ENCODE measurements at regions not wholly inside any gene's neighbourhood (a gene's known extent, or its start where the extent isn't known, plus 50 kb on each side); places are given as distances from the start of the nearest gene placed in this dataset.
"Not testable (repeated sequence)": the region's sequence is repeated elsewhere in the genome, so short reads cannot be mapped to it uniquely, and the experiment has no call there.

DNA sequence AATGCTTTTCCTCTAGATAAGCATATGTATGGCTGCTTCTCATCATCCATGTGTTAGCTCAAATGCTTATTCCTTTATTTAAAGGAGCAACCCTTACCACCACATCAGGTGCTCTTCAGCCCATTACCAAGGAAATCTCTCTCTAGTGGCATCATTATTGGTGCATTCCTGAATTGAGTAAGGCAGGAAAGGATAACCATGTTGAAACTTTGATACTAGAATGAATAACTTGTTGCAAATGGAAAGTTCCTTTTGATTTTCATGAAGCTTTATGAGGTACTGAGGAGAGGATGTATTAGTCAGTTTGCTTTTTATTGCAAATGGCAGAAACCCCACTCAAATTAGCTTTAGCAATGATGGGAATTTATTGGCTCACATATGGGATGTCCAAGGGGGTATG lies 212.3 kb upstream of the FGF13 start:
- H3K27ac ChIP-seq (ENCODE audit: low read length) = no peak overlapping the region
- no peaks in the 10 kb centered on the region for H3K4me1 ChIP-seq (ENCODE audit: control insufficient read depth, low read depth, low read length)
- H3K36me3 ChIP-seq (ENCODE audit: control insufficient read depth, low read depth, low read length) = no peaks in the 10 kb centered on the region
- H3K9ac ChIP-seq (ENCODE audit: low read length) = no peak overlapping the region
- H3K4me3 ChIP-seq (ENCODE audit: low read length) = no peak overlapping the region
- peaks cover 6% of the 10 kb centered on the region for H3K9me3 ChIP-seq (ENCODE audit: control insufficient read depth, low read depth, low read length)
- no peaks in the 10 kb centered on the region for H3K27me3 ChIP-seq (ENCODE audit: control insufficient read depth, insufficient read depth, low read length)

DNA sequence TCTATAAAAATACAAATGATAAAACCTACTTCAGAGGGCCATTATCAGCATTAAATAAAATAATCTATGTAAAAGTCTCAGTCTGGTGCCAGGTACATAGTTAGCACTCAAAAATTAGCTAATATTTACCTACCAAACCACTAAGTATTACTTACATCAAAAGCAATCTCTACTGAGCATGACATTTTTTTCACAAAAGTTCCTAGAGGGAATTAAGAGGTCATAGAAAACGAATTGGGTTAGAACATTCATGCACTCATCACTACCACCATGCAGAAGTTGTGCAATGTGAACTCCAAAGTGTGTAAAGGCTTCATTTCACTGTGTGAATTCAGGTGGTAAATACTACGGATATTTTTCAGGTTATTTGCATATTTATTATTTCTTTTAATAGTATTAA lies 209.5 kb upstream of the FGF13 start:
- Histone ChIP-seq H3K36me3 (ENCODE audit: control insufficient read depth, low read depth, low read length) (no peaks in the 10 kb centered on the region), H3K27ac (ENCODE audit: low read length) (no peak overlapping the region), H3K4me3 (ENCODE audit: low read length) (no peak overlapping the region), H3K4me1 (ENCODE audit: control insufficient read depth, low read depth, low read length) (no peaks in the 10 kb centered on the region), H3K9ac (ENCODE audit: low read length) (no peak overlapping the region), H3K27me3 (ENCODE audit: control insufficient read depth, insufficient read depth, low read length) (no peaks in the 10 kb centered on the region), H3K9me3 (ENCODE audit: control insufficient read depth, low read depth, low read length) (peaks cover 12% of the 10 kb centered on the region)

DNA sequence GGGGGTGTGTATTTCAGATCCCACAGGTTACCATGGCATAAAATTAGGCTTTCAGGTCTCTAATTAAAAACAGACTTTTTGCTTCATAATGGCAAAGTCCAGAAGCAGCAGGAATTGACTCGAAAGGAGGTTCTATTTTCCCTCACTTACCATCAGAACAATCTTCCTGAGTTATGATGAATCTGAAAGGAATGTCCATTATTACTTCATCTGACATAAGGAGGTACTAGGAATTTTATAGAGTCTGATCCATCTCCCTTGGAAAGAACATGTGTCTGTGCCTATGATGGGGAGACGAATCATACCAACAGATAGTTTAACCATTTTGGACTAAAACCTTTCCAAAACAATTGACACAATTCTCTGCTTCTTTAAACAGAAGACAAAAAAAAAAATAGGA lies 206.3 kb upstream of the FGF13 start:
- no peak overlapping the region for H3K27ac ChIP-seq (ENCODE audit: low read length)
- no peaks in the 10 kb centered on the region for H3K27me3 ChIP-seq (ENCODE audit: control insufficient read depth, insufficient read depth, low read length)

DNA sequence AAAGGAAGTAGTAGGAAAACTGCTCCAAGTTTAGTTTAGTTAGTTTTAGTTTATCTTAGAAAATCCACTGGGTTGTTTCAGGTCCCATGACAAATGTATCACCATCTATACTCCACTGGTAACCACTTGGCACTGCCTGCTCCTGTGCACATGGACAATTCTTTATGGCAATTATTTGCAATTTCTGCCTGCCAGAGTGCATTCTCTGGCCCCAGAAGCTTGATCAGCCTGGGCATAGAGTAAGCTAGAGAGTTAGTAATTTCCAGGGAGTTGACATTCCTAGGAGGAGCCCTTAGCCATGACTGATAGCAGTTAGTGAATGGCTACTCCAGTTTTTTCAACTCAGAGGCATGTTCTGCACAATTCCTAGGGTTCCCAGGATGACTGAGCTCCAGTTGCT lies 203.2 kb upstream of the FGF13 start:
- H3K9ac ChIP-seq (ENCODE audit: low read length) = no peak overlapping the region
- no peaks in the 10 kb centered on the region for H3K27me3 ChIP-seq (ENCODE audit: control insufficient read depth, insufficient read depth, low read length)
- no peak overlapping the region for H3K27ac ChIP-seq (ENCODE audit: low read length)
- peaks cover 18% of the 10 kb centered on the region for H3K9me3 ChIP-seq (ENCODE audit: control insufficient read depth, low read depth, low read length)
- H3K36me3 ChIP-seq (ENCODE audit: control insufficient read depth, low read depth, low read length) = no peaks in the 10 kb centered on the region
- H3K4me3 ChIP-seq (ENCODE audit: low read length) = no peak overlapping the region
- H3K4me1 ChIP-seq (ENCODE audit: control insufficient read depth, low read depth, low read length) = no peaks in the 10 kb centered on the region

More for the DNA sequence above, 206.3 kb upstream of the FGF13 start:
- H3K4me3 ChIP-seq (ENCODE audit: low read length) = no peak overlapping the region
- H3K36me3 ChIP-seq (ENCODE audit: control insufficient read depth, low read depth, low read length) = no peaks in the 10 kb centered on the region
- no peak overlapping the region for H3K9ac ChIP-seq (ENCODE audit: low read length)
- H3K4me1 ChIP-seq (ENCODE audit: control insufficient read depth, low read depth, low read length) = no peaks in the 10 kb centered on the region
- peaks cover 17% of the 10 kb centered on the region for H3K9me3 ChIP-seq (ENCODE audit: control insufficient read depth, low read depth, low read length)

DNA sequence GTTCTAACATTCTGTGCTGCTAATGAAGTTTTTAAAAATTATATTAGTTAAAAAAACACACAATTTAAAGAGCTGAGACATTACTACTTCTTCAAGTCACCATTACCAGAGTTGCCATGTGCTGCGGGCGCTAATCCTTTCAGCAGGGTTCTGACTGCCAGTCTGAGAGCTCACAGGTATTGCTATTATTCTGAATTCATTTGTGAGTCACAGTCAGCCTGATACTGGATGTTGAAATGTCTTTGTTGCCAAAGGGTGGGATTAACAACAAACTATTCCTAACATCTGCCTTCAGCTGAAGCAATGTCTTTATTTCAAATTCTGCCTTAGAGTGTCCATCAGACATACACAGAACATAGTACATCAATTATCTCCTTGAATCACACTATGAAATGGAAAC lies 197.1 kb upstream of the FGF13 start:
- H3K9me3 ChIP-seq (ENCODE audit: control insufficient read depth, low read depth, low read length) = peaks cover 5% of the 10 kb centered on the region
- no peak overlapping the region for H3K4me3 ChIP-seq (ENCODE audit: low read length)
- H3K27me3 ChIP-seq (ENCODE audit: control insufficient read depth, insufficient read depth, low read length) = no peaks in the 10 kb centered on the region
- no peaks in the 10 kb centered on the region for H3K36me3 ChIP-seq (ENCODE audit: control insufficient read depth, low read depth, low read length)
- H3K9ac ChIP-seq (ENCODE audit: low read length) = no peak overlapping the region
- H3K4me1 ChIP-seq (ENCODE audit: control insufficient read depth, low read depth, low read length) = no peaks in the 10 kb centered on the region
- H3K27ac ChIP-seq (ENCODE audit: low read length) = no peak overlapping the region

DNA sequence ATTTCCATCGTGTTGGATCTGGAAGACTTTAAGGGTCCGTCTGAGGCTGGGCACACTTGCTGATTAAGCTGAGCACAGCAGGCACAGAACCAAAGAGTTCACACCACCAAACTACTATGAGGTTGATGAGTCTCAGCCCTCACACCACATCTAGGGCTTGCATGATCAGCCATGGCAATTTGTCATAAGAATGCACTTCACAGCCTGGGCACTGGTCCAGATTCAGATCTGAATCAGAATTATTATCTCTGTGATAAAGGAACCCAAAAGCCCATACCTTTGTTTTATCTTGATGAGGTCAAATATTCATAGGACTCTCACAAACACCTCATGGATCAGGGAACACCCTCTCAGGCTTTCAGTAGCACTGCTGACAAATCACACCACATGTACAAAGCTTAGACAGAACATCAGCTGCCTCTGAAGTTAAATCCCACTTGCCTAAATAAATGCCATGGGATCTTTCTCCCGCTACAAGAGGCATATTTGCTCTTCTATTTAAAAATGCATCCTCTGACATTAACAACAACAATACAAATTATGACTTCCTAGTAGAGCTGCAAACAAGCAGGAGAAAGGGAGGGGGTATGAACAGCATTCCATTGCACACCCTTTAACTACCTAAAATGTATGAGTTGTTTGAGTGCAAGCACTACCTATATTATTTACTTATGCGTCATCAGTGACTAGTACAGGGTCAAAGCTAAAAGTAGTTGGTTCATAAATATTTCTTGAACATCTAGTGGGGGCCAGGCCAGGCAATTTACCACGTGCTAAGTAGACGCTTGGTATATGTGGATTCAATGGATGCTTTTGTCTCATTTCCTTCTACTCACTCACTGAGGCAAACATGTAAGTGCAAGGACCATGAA lies 186.3 kb upstream of the FGF13 start:
- Histone ChIP-seq H3K4me3 (ENCODE audit: low read length) (no peak overlapping the region), H3K27me3 (ENCODE audit: control insufficient read depth, insufficient read depth, low read length) (no peaks in the 10 kb centered on the region), H3K27ac (ENCODE audit: low read length) (no peak overlapping the region)

DNA sequence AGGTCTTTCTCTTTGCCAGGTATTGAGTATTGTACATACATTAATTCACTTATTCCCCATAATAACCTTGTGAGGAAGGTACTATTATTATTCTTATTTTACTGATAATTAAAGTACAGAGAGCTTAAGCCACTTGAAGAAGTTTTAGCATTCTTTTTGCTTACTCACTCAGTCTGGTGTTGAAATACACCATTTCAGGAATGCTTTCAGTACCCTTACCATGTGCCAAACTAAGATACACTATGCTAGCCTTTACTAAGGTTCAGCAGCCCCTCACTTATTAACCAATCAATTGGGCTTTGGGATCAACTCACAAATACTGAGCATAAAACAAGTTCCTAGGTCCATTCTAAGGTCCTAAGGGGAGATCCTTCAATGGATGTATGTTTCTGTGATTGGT lies 179.0 kb upstream of the FGF13 start:
- H3K9me3 ChIP-seq (ENCODE audit: control insufficient read depth, low read depth, low read length) = peaks cover 22% of the 10 kb centered on the region
- no peaks in the 10 kb centered on the region for H3K36me3 ChIP-seq (ENCODE audit: control insufficient read depth, low read depth, low read length)
- no peaks in the 10 kb centered on the region for H3K4me1 ChIP-seq (ENCODE audit: control insufficient read depth, low read depth, low read length)
- no peak overlapping the region for H3K27ac ChIP-seq (ENCODE audit: low read length)
- H3K27me3 ChIP-seq (ENCODE audit: control insufficient read depth, insufficient read depth, low read length) = no peaks in the 10 kb centered on the region
- no peak overlapping the region for H3K4me3 ChIP-seq (ENCODE audit: low read length)
- H3K9ac ChIP-seq (ENCODE audit: low read length) = no peak overlapping the region

More for the DNA sequence above, 186.3 kb upstream of the FGF13 start:
- Histone ChIP-seq H3K36me3 (ENCODE audit: control insufficient read depth, low read depth, low read length) (no peaks in the 10 kb centered on the region), H3K4me1 (ENCODE audit: control insufficient read depth, low read depth, low read length) (no peaks in the 10 kb centered on the region), H3K9ac (ENCODE audit: low read length) (no peak overlapping the region), H3K9me3 (ENCODE audit: control insufficient read depth, low read depth, low read length) (peaks cover 17% of the 10 kb centered on the region)

DNA sequence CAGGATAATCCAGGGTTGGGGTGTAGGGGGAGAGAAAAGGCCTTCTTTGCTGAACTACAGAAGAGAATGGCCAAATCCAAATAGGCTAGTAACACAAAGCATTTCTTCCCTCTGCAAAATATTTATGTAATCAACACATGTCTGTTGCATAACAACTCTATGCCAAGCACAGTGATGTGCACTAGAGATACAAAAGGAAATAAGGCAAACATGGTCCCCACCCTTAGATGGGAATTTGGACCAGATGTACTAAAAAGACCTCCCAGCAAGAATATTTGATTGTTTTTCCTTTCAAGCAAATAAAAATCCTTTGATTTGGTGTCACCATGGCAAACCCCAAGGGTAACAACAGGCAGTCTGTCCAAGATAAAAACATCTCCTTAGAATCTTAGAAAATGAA lies 177.6 kb upstream of the FGF13 start:
- Histone ChIP-seq H3K36me3 (ENCODE audit: control insufficient read depth, low read depth, low read length) (no peaks in the 10 kb centered on the region), H3K9me3 (ENCODE audit: control insufficient read depth, low read depth, low read length) (peaks cover 23% of the 10 kb centered on the region), H3K27me3 (ENCODE audit: control insufficient read depth, insufficient read depth, low read length) (no peaks in the 10 kb centered on the region), H3K4me1 (ENCODE audit: control insufficient read depth, low read depth, low read length) (no peaks in the 10 kb centered on the region), H3K9ac (ENCODE audit: low read length) (no peak overlapping the region), H3K27ac (ENCODE audit: low read length) (no peak overlapping the region), H3K4me3 (ENCODE audit: low read length) (no peak overlapping the region)

DNA sequence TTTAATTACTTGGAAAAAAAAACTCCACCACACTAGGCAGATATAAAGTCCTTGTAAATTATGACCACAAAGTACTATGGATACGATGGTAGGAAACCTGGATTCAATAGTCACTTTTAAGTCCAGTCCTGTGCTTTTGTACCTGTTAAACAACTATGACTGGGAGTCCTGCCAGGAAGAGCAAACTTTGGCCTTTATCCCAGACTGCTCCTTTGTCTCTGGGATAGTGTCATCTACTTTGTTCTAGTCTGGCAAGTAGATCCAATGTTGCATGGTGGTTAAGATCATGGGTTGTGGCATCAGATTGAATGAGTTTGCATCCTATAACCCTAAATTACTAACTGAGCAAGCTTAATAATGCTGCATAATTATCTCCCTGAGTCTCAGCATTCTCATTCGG lies 175.3 kb upstream of the FGF13 start:
- no peak overlapping the region for H3K9ac ChIP-seq (ENCODE audit: low read length)
- no peak overlapping the region for H3K27ac ChIP-seq (ENCODE audit: low read length)
- H3K9me3 ChIP-seq (ENCODE audit: control insufficient read depth, low read depth, low read length) = peaks cover 16% of the 10 kb centered on the region

DNA sequence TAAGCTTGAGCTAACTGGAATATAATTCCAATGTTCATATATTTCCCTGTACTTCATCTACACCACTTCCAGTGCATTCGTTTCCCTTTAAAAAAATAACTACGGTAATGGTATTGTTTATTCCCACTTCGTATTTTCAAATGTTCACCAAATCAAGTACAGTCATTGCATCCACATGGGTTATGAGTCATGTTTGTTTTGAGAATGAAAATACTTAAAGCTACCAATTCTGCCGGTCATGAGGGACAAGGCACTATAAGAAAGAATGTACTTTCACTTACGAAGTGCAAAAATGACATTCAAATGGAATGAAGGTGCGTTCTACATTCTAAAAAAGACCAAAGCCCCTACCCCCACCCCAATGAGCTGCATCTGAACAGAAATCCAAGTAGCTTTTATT lies 174.4 kb upstream of the FGF13 start:
- Histone ChIP-seq H3K27ac (ENCODE audit: low read length) (no peak overlapping the region), H3K9me3 (ENCODE audit: control insufficient read depth, low read depth, low read length) (peaks cover 16% of the 10 kb centered on the region), H3K4me3 (ENCODE audit: low read length) (no peak overlapping the region), H3K9ac (ENCODE audit: low read length) (no peak overlapping the region), H3K36me3 (ENCODE audit: control insufficient read depth, low read depth, low read length) (no peaks in the 10 kb centered on the region), H3K4me1 (ENCODE audit: control insufficient read depth, low read depth, low read length) (no peaks in the 10 kb centered on the region), H3K27me3 (ENCODE audit: control insufficient read depth, insufficient read depth, low read length) (no peaks in the 10 kb centered on the region)

More for the DNA sequence above, 175.3 kb upstream of the FGF13 start:
- Histone ChIP-seq H3K4me3 (ENCODE audit: low read length) (no peak overlapping the region), H3K36me3 (ENCODE audit: control insufficient read depth, low read depth, low read length) (no peaks in the 10 kb centered on the region), H3K27me3 (ENCODE audit: control insufficient read depth, insufficient read depth, low read length) (no peaks in the 10 kb centered on the region), H3K4me1 (ENCODE audit: control insufficient read depth, low read depth, low read length) (no peaks in the 10 kb centered on the region)

DNA sequence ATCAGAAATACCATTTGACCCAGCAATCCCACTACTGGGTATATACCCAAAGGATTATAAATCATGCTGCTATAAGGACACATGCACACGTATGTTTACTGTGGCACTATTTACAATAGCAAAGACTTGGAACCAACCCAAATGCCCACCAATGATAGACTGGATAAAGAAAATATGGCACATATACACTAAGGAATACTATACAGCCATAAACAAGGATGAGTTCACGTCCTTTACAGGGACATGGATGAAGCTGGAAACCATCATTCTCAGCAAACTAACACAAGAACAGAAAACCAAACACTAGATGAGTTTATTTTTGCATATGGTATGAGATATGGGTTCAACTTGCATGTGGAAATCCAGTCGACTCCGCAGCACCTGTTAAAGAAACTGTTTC lies 168.8 kb upstream of the FGF13 start:
- H3K36me3 ChIP-seq (ENCODE audit: control insufficient read depth, low read depth, low read length); H3K4me1 ChIP-seq (ENCODE audit: control insufficient read depth, low read depth, low read length); H3K27ac ChIP-seq (ENCODE audit: low read length); H3K4me3 ChIP-seq (ENCODE audit: low read length); H3K27me3 ChIP-seq (ENCODE audit: control insufficient read depth, insufficient read depth, low read length); H3K9ac ChIP-seq (ENCODE audit: low read length): not testable (repeated sequence)
- peaks cover 12% of the 10 kb centered on the region for H3K9me3 ChIP-seq (ENCODE audit: control insufficient read depth, low read depth, low read length)

DNA sequence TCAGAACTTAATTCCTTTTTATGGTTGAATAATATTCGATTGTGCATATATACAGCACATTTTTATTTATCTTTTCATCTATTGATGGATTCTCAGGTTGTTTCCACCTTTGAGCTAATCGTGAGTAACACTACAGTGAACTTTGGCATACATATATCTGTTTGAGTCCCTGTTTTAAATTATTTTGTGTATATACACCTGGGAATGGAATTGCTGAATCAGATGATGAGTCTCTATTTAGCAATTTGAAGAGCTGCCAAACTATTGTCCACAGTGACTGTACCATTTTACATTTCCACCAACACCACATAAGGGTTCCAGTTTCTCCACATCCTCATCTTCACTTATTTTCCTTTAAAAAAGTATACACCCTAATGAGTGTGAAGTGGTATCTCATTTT lies 166.2 kb upstream of the FGF13 start:
- H3K27me3 ChIP-seq (ENCODE audit: control insufficient read depth, insufficient read depth, low read length) = no peaks in the 10 kb centered on the region
- H3K9me3 ChIP-seq (ENCODE audit: control insufficient read depth, low read depth, low read length) = peaks cover 9% of the 10 kb centered on the region
- no peaks in the 10 kb centered on the region for H3K36me3 ChIP-seq (ENCODE audit: control insufficient read depth, low read depth, low read length)
- no peak overlapping the region for H3K27ac ChIP-seq (ENCODE audit: low read length)
- H3K4me3 ChIP-seq (ENCODE audit: low read length) = no peak overlapping the region
- H3K4me1 ChIP-seq (ENCODE audit: control insufficient read depth, low read depth, low read length) = no peaks in the 10 kb centered on the region
- H3K9ac ChIP-seq (ENCODE audit: low read length) = no peak overlapping the region
